Adrenal gland (tissue), 9 donors: ENCODE measurements at regions not wholly inside any gene's neighbourhood (a gene's known extent, or its start where the extent isn't known, plus 50 kb on each side); places are given as distances from the start of the nearest gene placed in this dataset.
A peak's percentile ranks its signal among the peaks of the same experiment; 100 is the strongest.

Source experiments
- DNase-seq, 7 donors: peaks; one replicate each; pipeline ENCODE4 v3.0.0-alpha.2; 2019 to 2020
- H3K27ac ChIP-seq, 5 donors: fragments of 200-600 bp; sonication (generic) in 4 of 5; 1 replicate in 3 of 5; 2 replicates in 2 of 5; pipeline versions ENCODE4 v1.5.1 to v1.8.0; 2016 to 2020; ENCODE audit warnings: mild to moderate bottlenecking in 1 of 5
- H3K27me3 ChIP-seq: fragments of 200-600 bp; 2 replicates; pipeline ENCODE4 v1.8.0; 2021
- H3K36me3 ChIP-seq, 2 donors: fragments of 200-600 bp; replicated peaks in 1 of 2; 1 replicate in 1 of 2; 2 replicates in 1 of 2; pipeline versions ENCODE4 v1.5.1 to v1.8.0; 2018 to 2022
- H3K4me1 ChIP-seq, 2 donors: fragments of 200-600 bp; replicated peaks in 1 of 2; 1 replicate in 1 of 2; 2 replicates in 1 of 2; pipeline versions ENCODE4 v1.5.1 to v1.8.0; 2018 to 2021
- H3K4me3 ChIP-seq, 4 donors: fragments of 200-600 bp; sonication (generic) in 3 of 4; one replicate each; pipeline ENCODE4 v1.5.1; 2016 to 2018
- H3K9me3 ChIP-seq, 3 donors: fragments of 200-600 bp; sonication (generic) in 1 of 3; replicated peaks in 1 of 3; 1 replicate in 2 of 3; 2 replicates in 1 of 3; pipeline versions ENCODE4 v1.5.1 to v1.8.0; 2016 to 2021
- CTCF ChIP-seq, 6 experiments: fragments of 450-650 bp in 4 of 6; fragments of 200-600 bp in 2 of 6; sonication (generic) in 1 of 6; IDR thresholded peaks; 1 replicate in 5 of 6; 2 replicates in 1 of 6; pipeline versions ENCODE4 v1.5.1 to v1.8.0; 2016 to 2021; ENCODE audit warnings: antibody characterized with exemption in 6 of 6, mild to moderate bottlenecking in 2 of 6, moderate library complexity in 1 of 6
- POLR2A ChIP-seq, 2 donors: fragments of 450-650 bp; IDR thresholded peaks; one replicate each; pipeline ENCODE4 v1.6.1; 2017; ENCODE audit warnings: antibody characterized with exemption in 2 of 2, mild to moderate bottlenecking in 2 of 2, moderate library complexity in 1 of 2
- WGBS, 4 donors: extraction: QIAGEN DNeasy Blood & Tissue Kit in 2 of 4; methylation state at CpG; one replicate each; pipeline versions ENCODE4 v1.1.5 to v1.1.7; 2013 to 2017; 5-methylcytosine and 5-hydroxymethylcytosine counted together
- intact Hi-C, 2 donors: fragments of 100-400 bp; cut with DNase I; formaldehyde crosslinking; loops; one replicate each; pipeline versions ENCODE4 v1.14.1 to v1.15.0; 2022 to 2023
- donor health status: healthy with polysubstance abuse.
- donor health status: Bipolar disorder and iron deficiency.
- donor health status: DM: yes; HTN: yes; CAD: no.
- donor health status: DM: no; HTN: no; CAD: no.
- donor health status: DM: no; HTN: no; CAD: no.

GRCh38 chrX:69554321-69554947, 50.3 kb downstream of the NALF2 start:
- 50 to 67% (median 64%) methylated on average over 4 of the region's 4 CpGs for WGBS, 4 donors
- H3K27me3 ChIP-seq = peaks cover 3% of the 10 kb centered on the region
- H3K36me3 ChIP-seq = no peaks in the 10 kb centered on the region
- TF ChIP-seq CTCF (IDR thresholded peaks at IDR 0.05) (no peak), POLR2A (IDR thresholded peaks at IDR 0.05) (no peak)
- H3K9me3 ChIP-seq = no peaks in the 10 kb centered on the region
- H3K27ac ChIP-seq = peak overlapping the region in 1 of 5 donors; percentile 81
- DNase-seq = no peak
- H3K4me1 ChIP-seq = peaks cover 8 to 13% of the 10 kb centered on the region in 2 donors
- H3K4me3 ChIP-seq = no peak overlapping the region
- intact Hi-C loops = no loop called here

GRCh38 chrX:69555481-69556041, 51.4 kb downstream of the NALF2 start:
- intact Hi-C loops = no loop called here
- Histone ChIP-seq H3K27ac (peak overlapping the region in 4 of 5 donors; percentile 56 to 81 (median 76)), H3K27me3 (peaks cover 3% of the 10 kb centered on the region), H3K9me3 (no peaks in the 10 kb centered on the region), H3K36me3 (no peaks in the 10 kb centered on the region), H3K4me3 (no peak overlapping the region), H3K4me1 (peaks cover 8 to 13% of the 10 kb centered on the region in 2 donors)
- no peak for DNase-seq
- TF ChIP-seq CTCF (IDR thresholded peaks at IDR 0.05) (no peak), POLR2A (IDR thresholded peaks at IDR 0.05) (no peak)
- 43 to 66% (median 47%) methylated on average over 5 to 6 of the region's 6 CpGs for WGBS, 4 donors

GRCh38 chrX:69556060-69557011, 52.2 kb downstream of the NALF2 start:
- H3K27me3 ChIP-seq = peaks cover 3% of the 10 kb centered on the region
- H3K4me1 ChIP-seq = peaks cover 8 to 13% of the 10 kb centered on the region in 2 donors
- peak; percentile 69 to 92 (median 83) for DNase-seq
- intact Hi-C loops = no loop called here
- 22 to 49% (median 37%) methylated on average over 16 of the region's 16 CpGs for WGBS, 4 donors
- peak overlapping the region; percentile 39 to 81 (median 75) for H3K27ac ChIP-seq
- H3K4me3 ChIP-seq = no peak overlapping the region
- TF ChIP-seq POLR2A (IDR thresholded peaks at IDR 0.05) = peak in 1 of 2 donors; percentile 33
- no peak for TF ChIP-seq CTCF (IDR thresholded peaks at IDR 0.05)
- no peaks in the 10 kb centered on the region for H3K9me3 ChIP-seq
- H3K36me3 ChIP-seq = no peaks in the 10 kb centered on the region
